ENCODE measurements at regions not wholly inside any gene's neighbourhood (a gene's known extent, or its start where the extent isn't known, plus 50 kb on each side); places are given as distances from the start of the nearest gene placed in this dataset.
"Not testable (repeated sequence)": the region's sequence is repeated elsewhere in the genome, so short reads cannot be mapped to it uniquely, and the experiment has no call there.

DNA sequence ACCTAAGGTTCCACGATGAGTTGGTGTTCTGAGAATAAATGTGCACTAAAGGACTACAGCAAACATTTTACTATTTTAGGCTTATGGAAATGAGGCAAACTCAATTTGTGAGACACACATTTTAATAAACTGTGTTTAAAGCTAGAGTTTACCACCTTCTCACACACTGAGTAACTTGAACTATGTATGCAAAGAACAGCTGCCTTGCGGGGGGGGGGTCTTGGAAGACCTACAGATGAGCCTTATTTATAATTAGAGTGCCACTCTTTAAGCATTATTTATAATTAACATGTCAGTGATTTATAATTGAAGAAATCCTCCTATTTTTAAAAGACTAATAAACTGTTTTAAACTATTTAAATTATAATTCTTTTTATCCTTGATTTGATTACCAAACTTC, 300.4 kb downstream of the DLEU7 start:
- no peaks in the 10 kb centered on the region for H3K27me3 ChIP-seq (ENCODE audit: control insufficient read depth, insufficient read depth, low read length)
- no peaks in the 10 kb centered on the region for H3K4me1 ChIP-seq (ENCODE audit: control insufficient read depth, insufficient read depth, low read length)
- no peak overlapping the region for H3K27ac ChIP-seq (ENCODE audit: low read length)
- DNase-seq, result no peak
- H3K4me3 ChIP-seq (ENCODE audit: low read length), result no peak overlapping the region
- H3K36me3 ChIP-seq (ENCODE audit: control insufficient read depth, insufficient read depth, low read length), result no peaks in the 10 kb centered on the region
- WGBS (ENCODE audit: insufficient coverage, low lambda C conversion rate), result no CpG with 5 or more reads among the region's 2 CpGs
- H3K9me3 ChIP-seq (ENCODE audit: control insufficient read depth, low read depth, low read length), result peaks cover 3% of the 10 kb centered on the region

GRCh38 chr13:50543782-50544181, 299.7 kb downstream of the DLEU7 start:
- no peak for DNase-seq
- no peaks in the 10 kb centered on the region for H3K36me3 ChIP-seq (ENCODE audit: control insufficient read depth, insufficient read depth, low read length)
- no peak overlapping the region for H3K4me3 ChIP-seq (ENCODE audit: low read length)
- no peak overlapping the region for H3K27ac ChIP-seq (ENCODE audit: low read length)
- no CpG with 5 or more reads among the region's 6 CpGs for WGBS (ENCODE audit: insufficient coverage, low lambda C conversion rate)
- H3K4me1 ChIP-seq (ENCODE audit: control insufficient read depth, insufficient read depth, low read length), result no peaks in the 10 kb centered on the region
- H3K27me3 ChIP-seq (ENCODE audit: control insufficient read depth, insufficient read depth, low read length), result no peaks in the 10 kb centered on the region
- H3K9me3 ChIP-seq (ENCODE audit: control insufficient read depth, low read depth, low read length), result no peaks in the 10 kb centered on the region

GRCh38 chr13:50544211-50544610, 299.3 kb downstream of the DLEU7 start:
- Histone ChIP-seq H3K27me3 (ENCODE audit: control insufficient read depth, insufficient read depth, low read length) (no peaks in the 10 kb centered on the region), H3K4me3 (ENCODE audit: low read length) (no peak overlapping the region), H3K4me1 (ENCODE audit: control insufficient read depth, insufficient read depth, low read length) (no peaks in the 10 kb centered on the region), H3K36me3 (ENCODE audit: control insufficient read depth, insufficient read depth, low read length) (no peaks in the 10 kb centered on the region), H3K9me3 (ENCODE audit: control insufficient read depth, low read depth, low read length) (no peaks in the 10 kb centered on the region), H3K27ac (ENCODE audit: low read length) (no peak overlapping the region)
- no peak for DNase-seq
- WGBS (ENCODE audit: insufficient coverage, low lambda C conversion rate), result 100% methylated on average over 1 of the region's 3 CpGs

- H3K36me3 ChIP-seq (ENCODE audit: control insufficient read depth, insufficient read depth, low read length); H3K27ac ChIP-seq (ENCODE audit: low read length); H3K4me1 ChIP-seq (ENCODE audit: control insufficient read depth, insufficient read depth, low read length); H3K27me3 ChIP-seq (ENCODE audit: control insufficient read depth, insufficient read depth, low read length); DNase-seq; H3K4me3 ChIP-seq (ENCODE audit: low read length); H3K9me3 ChIP-seq (ENCODE audit: control insufficient read depth, low read depth, low read length): not testable (repeated sequence)
- WGBS (ENCODE audit: insufficient coverage, low lambda C conversion rate), result no CpG with 5 or more reads among the region's 2 CpGs
Observed at GRCh38 chr13:50547175-50547574, 296.3 kb downstream of the DLEU7 start.

GRCh38 chr13:50548586-50548985, 294.9 kb downstream of the DLEU7 start:
- 100% methylated on average over 1 of the region's 2 CpGs for WGBS (ENCODE audit: insufficient coverage, low lambda C conversion rate)
- no peak overlapping the region for H3K4me3 ChIP-seq (ENCODE audit: low read length)
- no peaks in the 10 kb centered on the region for H3K4me1 ChIP-seq (ENCODE audit: control insufficient read depth, insufficient read depth, low read length)
- H3K27me3 ChIP-seq (ENCODE audit: control insufficient read depth, insufficient read depth, low read length), result no peaks in the 10 kb centered on the region
- no peak for DNase-seq
- no peak overlapping the region for H3K27ac ChIP-seq (ENCODE audit: low read length)
- H3K9me3 ChIP-seq (ENCODE audit: control insufficient read depth, low read depth, low read length), result no peaks in the 10 kb centered on the region
- no peaks in the 10 kb centered on the region for H3K36me3 ChIP-seq (ENCODE audit: control insufficient read depth, insufficient read depth, low read length)

GRCh38 chr13:50549221-50549942, 294.1 kb downstream of the DLEU7 start:
- H3K4me3 ChIP-seq (ENCODE audit: low read length), result no peak overlapping the region
- H3K27ac ChIP-seq (ENCODE audit: low read length), result no peak overlapping the region
- no peaks in the 10 kb centered on the region for H3K9me3 ChIP-seq (ENCODE audit: control insufficient read depth, low read depth, low read length)
- WGBS (ENCODE audit: insufficient coverage, low lambda C conversion rate), result no CpG with 5 or more reads among the region's 4 CpGs
- no peaks in the 10 kb centered on the region for H3K4me1 ChIP-seq (ENCODE audit: control insufficient read depth, insufficient read depth, low read length)
- no peak for DNase-seq
- H3K27me3 ChIP-seq (ENCODE audit: control insufficient read depth, insufficient read depth, low read length), result no peaks in the 10 kb centered on the region
- H3K36me3 ChIP-seq (ENCODE audit: control insufficient read depth, insufficient read depth, low read length), result no peaks in the 10 kb centered on the region

DNA sequence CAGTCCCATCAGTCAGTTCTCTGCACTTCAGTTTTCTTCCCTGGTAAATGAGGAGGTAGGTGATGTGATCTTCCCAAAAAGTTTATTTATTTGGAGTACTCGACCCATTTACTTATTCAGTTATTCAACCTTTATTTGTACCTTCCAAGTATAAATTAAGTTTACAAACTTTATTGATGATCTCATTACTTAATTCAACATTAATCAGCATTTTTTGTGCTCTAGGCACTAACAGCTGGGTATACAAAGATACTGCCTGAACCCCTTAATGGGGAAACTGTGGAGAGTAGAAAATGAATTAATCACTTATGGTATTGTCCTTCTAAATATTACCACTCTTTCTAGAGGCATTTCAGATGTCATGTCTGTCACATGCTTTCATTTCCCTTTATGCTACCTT, 293.3 kb downstream of the DLEU7 start:
- H3K4me3 ChIP-seq (ENCODE audit: low read length), result no peak overlapping the region
- WGBS (ENCODE audit: insufficient coverage, low lambda C conversion rate), result 89% methylated on average over 1 of the region's 1 CpG
- no peaks in the 10 kb centered on the region for H3K9me3 ChIP-seq (ENCODE audit: control insufficient read depth, low read depth, low read length)
- no peaks in the 10 kb centered on the region for H3K4me1 ChIP-seq (ENCODE audit: control insufficient read depth, insufficient read depth, low read length)
- H3K36me3 ChIP-seq (ENCODE audit: control insufficient read depth, insufficient read depth, low read length), result no peaks in the 10 kb centered on the region
- H3K27me3 ChIP-seq (ENCODE audit: control insufficient read depth, insufficient read depth, low read length), result no peaks in the 10 kb centered on the region
- no peak overlapping the region for H3K27ac ChIP-seq (ENCODE audit: low read length)
- DNase-seq, result no peak

GRCh38 chr13:50552424-50552966, 291.0 kb downstream of the DLEU7 start:
- WGBS (ENCODE audit: insufficient coverage, low lambda C conversion rate), result 100% methylated on average over 1 of the region's 1 CpG
- no peak for DNase-seq
- no peaks in the 10 kb centered on the region for H3K4me1 ChIP-seq (ENCODE audit: control insufficient read depth, insufficient read depth, low read length)
- H3K4me3 ChIP-seq (ENCODE audit: low read length), result no peak overlapping the region
- no peaks in the 10 kb centered on the region for H3K36me3 ChIP-seq (ENCODE audit: control insufficient read depth, insufficient read depth, low read length)
- no peaks in the 10 kb centered on the region for H3K9me3 ChIP-seq (ENCODE audit: control insufficient read depth, low read depth, low read length)
- no peak overlapping the region for H3K27ac ChIP-seq (ENCODE audit: low read length)
- H3K27me3 ChIP-seq (ENCODE audit: control insufficient read depth, insufficient read depth, low read length), result no peaks in the 10 kb centered on the region

GRCh38 chr13:50561739-50562138, 281.8 kb downstream of the DLEU7 start:
- Histone ChIP-seq H3K36me3 (ENCODE audit: control insufficient read depth, insufficient read depth, low read length) (no peaks in the 10 kb centered on the region), H3K27me3 (ENCODE audit: control insufficient read depth, insufficient read depth, low read length) (no peaks in the 10 kb centered on the region), H3K27ac (ENCODE audit: low read length) (no peak overlapping the region), H3K9me3 (ENCODE audit: control insufficient read depth, low read depth, low read length) (no peaks in the 10 kb centered on the region), H3K4me3 (ENCODE audit: low read length) (no peak overlapping the region), H3K4me1 (ENCODE audit: control insufficient read depth, insufficient read depth, low read length) (no peaks in the 10 kb centered on the region)
- DNase-seq, result no peak

DNA sequence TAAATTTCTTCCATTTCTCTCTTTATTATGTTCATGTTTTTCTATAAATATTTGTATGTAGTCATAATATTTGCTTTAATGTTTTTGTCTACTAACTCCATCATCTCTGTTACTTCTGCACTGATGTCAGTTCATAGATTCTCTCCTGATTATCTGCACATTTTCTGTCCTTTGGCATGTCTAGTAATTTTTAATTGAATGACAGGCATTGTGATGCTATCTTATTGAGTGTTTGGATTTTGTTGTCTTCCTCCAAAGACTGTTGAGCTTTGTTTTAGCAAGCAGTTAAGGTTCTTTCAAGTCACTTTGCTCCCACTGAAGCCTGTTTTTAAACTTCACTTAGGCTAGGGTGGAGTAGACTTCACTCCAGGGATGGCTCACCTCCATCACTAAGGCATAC, 276.8 kb downstream of the DLEU7 start:
- H3K4me1 ChIP-seq (ENCODE audit: control insufficient read depth, insufficient read depth, low read length), result no peaks in the 10 kb centered on the region
- no peak for DNase-seq
- no peak overlapping the region for H3K4me3 ChIP-seq (ENCODE audit: low read length)
- no peaks in the 10 kb centered on the region for H3K9me3 ChIP-seq (ENCODE audit: control insufficient read depth, low read depth, low read length)
- H3K36me3 ChIP-seq (ENCODE audit: control insufficient read depth, insufficient read depth, low read length), result no peaks in the 10 kb centered on the region
- no peak overlapping the region for H3K27ac ChIP-seq (ENCODE audit: low read length)
- H3K27me3 ChIP-seq (ENCODE audit: control insufficient read depth, insufficient read depth, low read length), result no peaks in the 10 kb centered on the region

- no peaks in the 10 kb centered on the region for H3K9me3 ChIP-seq (ENCODE audit: control insufficient read depth, low read depth, low read length)
- no peak overlapping the region for H3K4me3 ChIP-seq (ENCODE audit: low read length)
- no peaks in the 10 kb centered on the region for H3K4me1 ChIP-seq (ENCODE audit: control insufficient read depth, insufficient read depth, low read length)
- no CpG with 5 or more reads among the region's 3 CpGs for WGBS (ENCODE audit: insufficient coverage, low lambda C conversion rate)
- no peak for DNase-seq
- H3K27ac ChIP-seq (ENCODE audit: low read length), result no peak overlapping the region
- H3K27me3 ChIP-seq (ENCODE audit: control insufficient read depth, insufficient read depth, low read length), result no peaks in the 10 kb centered on the region
- H3K36me3 ChIP-seq (ENCODE audit: control insufficient read depth, insufficient read depth, low read length), result no peaks in the 10 kb centered on the region
Observed at GRCh38 chr13:50572129-50572528, 271.4 kb downstream of the DLEU7 start.
